Transverse colon (tissue), 4 donors: ENCODE measurements at regions not wholly inside any gene's neighbourhood (a gene's known extent, or its start where the extent isn't known, plus 50 kb on each side); places are given as distances from the start of the nearest gene placed in this dataset.

ENCODE experiments used
- DNase-seq: peaks from one replicate; pipeline ENCODE4 v3.0.0-alpha.2; 2019
- H3K27ac ChIP-seq, 4 donors: fragments of 200-600 bp; sonication (generic); 2 replicates each; pipeline ENCODE4 v1.5.1; 2016 to 2018; ENCODE audit warnings: inconsistent platforms in 4 of 4
- H3K27me3 ChIP-seq: fragments of 200-600 bp; sonication (generic); 2 replicates; pipeline ENCODE4 v1.5.1; 2017; ENCODE audit warnings: inconsistent platforms
- H3K36me3 ChIP-seq, 4 donors: fragments of 200-600 bp; sonication (generic); 2 replicates each; pipeline ENCODE4 v1.5.1; 2017 to 2019; ENCODE audit warnings: inconsistent platforms in 4 of 4
- H3K4me1 ChIP-seq, 4 donors: fragments of 200-600 bp; sonication (generic); 2 replicates each; pipeline ENCODE4 v1.5.1; 2017 to 2020; ENCODE audit warnings: inconsistent platforms in 4 of 4
- H3K4me3 ChIP-seq, 4 donors: fragments of 200-600 bp; sonication (generic); 1 replicate in 1 of 4; 2 replicates in 3 of 4; pipeline versions ENCODE4 v1.5.1 to v1.6.1; 2017 to 2019; ENCODE audit warnings: inconsistent platforms in 4 of 4
- H3K9me3 ChIP-seq, 2 donors: fragments of 200-600 bp; sonication (generic); 2 replicates each; pipeline ENCODE4 v1.5.1; 2017 to 2019; ENCODE audit warnings: inconsistent platforms in 2 of 2
- CTCF ChIP-seq, 5 experiments: fragments of 200-600 bp in 3 of 5; fragments of 450-650 bp in 2 of 5; sonication (generic) in 3 of 5; IDR thresholded peaks; 1 replicate in 2 of 5; 2 replicates in 3 of 5; pipeline ENCODE4 v1.5.1; 2016 to 2017; ENCODE audit warnings: antibody characterized with exemption in 5 of 5, inconsistent platforms in 3 of 5, mild to moderate bottlenecking in 2 of 5, moderate library complexity in 1 of 5
- EP300 ChIP-seq: sonication (generic); formaldehyde crosslinking; IDR thresholded peaks from one replicate; pipeline ENCODE4 v1.6.1; 2017; ENCODE audit warnings: antibody characterized with exemption, low read depth
- POLR2A ChIP-seq: fragments of 450-650 bp; IDR thresholded peaks from one replicate; pipeline ENCODE4 v1.6.1; 2016; ENCODE audit warnings: antibody characterized with exemption, mild to moderate bottlenecking, moderate library complexity
- POLR2AphosphoS5 ChIP-seq, 3 donors: sonication (generic); formaldehyde crosslinking; IDR thresholded peaks; one replicate each; pipeline ENCODE4 v1.6.1; 2016; ENCODE audit warnings: antibody characterized with exemption in 3 of 3
- WGBS, 2 donors: methylation state at CpG; one replicate each; pipeline ENCODE4 v1.1.5; 2018; ENCODE audit warnings: low coverage in 1 of 2; 5-methylcytosine and 5-hydroxymethylcytosine counted together
- in situ Hi-C, 4 donors: fragments of 200-750 bp; cut with MboI; loops; one replicate each; pipeline versions ENCODE4 v1.15.0 to v1.15.1; 2017; ENCODE audit warnings: low sequenced_read_pairs in 3 of 4, low pct_ligation_motif_present in 1 of 4, low pct_unique_long_range_greater_than_20kb in 1 of 4
- intact Hi-C: fragments of 100-400 bp; cut with DNase I; formaldehyde crosslinking; loops from one replicate; pipeline ENCODE4 v1.15.1; 2023; ENCODE audit warnings: low total_unique reads

- 83 to 92% methylated on average over 2 of the region's 2 CpGs for WGBS, 2 donors
- in situ Hi-C loops (no loop called here), intact Hi-C loops (no loop called here)
- Histone ChIP-seq H3K9me3 (no peaks in the 10 kb centered on the region), H3K36me3 (no peaks in the 10 kb centered on the region), H3K27ac (no peak overlapping the region), H3K4me3 (no peak overlapping the region), H3K27me3 (no peaks in the 10 kb centered on the region), H3K4me1 (no peaks in the 10 kb centered on the region)
- TF ChIP-seq CTCF (IDR thresholded peaks at IDR 0.05) (no peak), POLR2A (no peak), EP300 (no peak), POLR2AphosphoS5 (IDR thresholded peaks at IDR 0.05) (no peak)
- DNase-seq, result no peak
These were observed 1342.8 kb upstream of the TMEFF2 start for GRCh38 chr2:193537531-193537930.

DNA sequence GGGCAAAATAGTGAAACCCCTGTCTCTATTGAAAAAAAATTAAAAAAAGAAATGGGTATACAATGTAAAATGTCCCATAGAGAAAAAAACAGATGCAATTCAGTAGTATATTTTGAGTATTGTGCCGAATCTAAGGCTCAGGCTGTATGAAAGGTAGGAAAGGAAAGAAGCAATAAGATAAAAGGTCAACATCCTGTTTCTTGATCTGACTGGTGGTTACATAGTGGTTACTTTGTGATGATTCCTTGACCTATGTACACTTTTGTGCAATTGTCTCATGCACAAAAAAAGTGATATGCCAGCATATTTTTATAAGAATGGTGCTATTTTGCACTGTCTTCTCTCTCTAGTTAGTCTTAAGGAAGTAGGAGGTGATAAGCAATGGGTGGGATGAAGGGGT, 1333.7 kb upstream of the TMEFF2 start:
- no peaks in the 10 kb centered on the region for H3K27me3 ChIP-seq
- 50 to 82% methylated on average over 1 of the region's 1 CpG for WGBS, 2 donors
- in situ Hi-C loops, result no loop called here
- H3K36me3 ChIP-seq, result no peaks in the 10 kb centered on the region
- no peaks in the 10 kb centered on the region for H3K4me1 ChIP-seq
- no peak overlapping the region for H3K27ac ChIP-seq
- H3K9me3 ChIP-seq, result no peaks in the 10 kb centered on the region
- DNase-seq, result no peak
- no peak overlapping the region for H3K4me3 ChIP-seq
- TF ChIP-seq POLR2AphosphoS5 (IDR thresholded peaks at IDR 0.05) (no peak), POLR2A (no peak), EP300 (no peak), CTCF (IDR thresholded peaks at IDR 0.05) (no peak)
- intact Hi-C loops, result no loop called here

- intact Hi-C loops (no loop called here), in situ Hi-C loops (no loop called here)
- TF ChIP-seq POLR2AphosphoS5 (IDR thresholded peaks at IDR 0.05) (no peak), CTCF (IDR thresholded peaks at IDR 0.05) (no peak)
- Histone ChIP-seq H3K36me3 (no peaks in the 10 kb centered on the region), H3K4me1 (no peaks in the 10 kb centered on the region), H3K27ac (no peak overlapping the region), H3K27me3 (no peaks in the 10 kb centered on the region), H3K4me3 (no peak overlapping the region), H3K9me3 (no peaks in the 10 kb centered on the region)
- 48 to 56% methylated on average over 3 of the region's 3 CpGs for WGBS, 2 donors
- DNase-seq, result no peak
These were observed 1332.4 kb upstream of the TMEFF2 start for GRCh38 chr2:193527146-193527545.

DNA sequence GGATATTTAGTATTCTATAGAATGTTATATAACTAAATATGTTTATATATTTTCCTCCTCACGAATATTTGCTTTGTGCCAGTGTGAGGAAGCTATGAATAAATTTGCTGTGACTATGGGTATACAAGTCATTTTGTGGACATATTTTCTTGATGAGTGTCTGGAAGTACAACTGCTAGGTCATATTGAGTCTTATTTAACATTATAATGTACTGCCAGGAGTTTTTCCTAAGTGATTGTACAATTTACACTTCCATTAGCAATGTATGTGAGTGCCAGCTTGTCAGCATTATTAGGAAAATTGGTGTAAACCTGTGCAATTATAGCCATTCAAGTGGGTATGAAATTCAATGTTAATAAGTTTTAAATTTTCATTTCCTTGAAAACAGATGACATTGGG, 1328.9 kb upstream of the TMEFF2 start:
- Histone ChIP-seq H3K9me3 (no peaks in the 10 kb centered on the region), H3K4me3 (no peak overlapping the region), H3K27me3 (no peaks in the 10 kb centered on the region), H3K4me1 (no peaks in the 10 kb centered on the region), H3K27ac (no peak overlapping the region), H3K36me3 (no peaks in the 10 kb centered on the region)
- in situ Hi-C loops, result no loop called here
- no peak for DNase-seq
- 78 to 81% methylated on average over 1 of the region's 1 CpG for WGBS, 2 donors
- TF ChIP-seq CTCF (IDR thresholded peaks at IDR 0.05), result no peak
- no peak for TF ChIP-seq POLR2A
- no peak for TF ChIP-seq EP300
- no peak for TF ChIP-seq POLR2AphosphoS5 (IDR thresholded peaks at IDR 0.05)
- intact Hi-C loops, result no loop called here
